Panc1 (cell line): ENCODE measurements at regions not wholly inside any gene's neighbourhood (a gene's known extent, or its start where the extent isn't known, plus 50 kb on each side); places are given as distances from the start of the nearest gene placed in this dataset.

Experiments
- CTCF ChIP-seq: fragments of 450-650 bp; IDR thresholded peaks from 2 replicates; pipeline ENCODE4 v1.5.1; 2017; ENCODE audit warnings: mild to moderate bottlenecking
- POLR2AphosphoS5 ChIP-seq: IDR thresholded peaks from 2 replicates; pipeline ENCODE4 v1.6.1; 2012; ENCODE audit warnings: mild to moderate bottlenecking, low read depth, low read length, moderate library complexity
- REST ChIP-seq, 2 experiments: IDR thresholded peaks; 2 replicates each; pipeline ENCODE4 v1.6.1; 2011 to 2012; ENCODE audit warnings: low read depth in 2 of 2, control low read depth in 1 of 2, low read length in 1 of 2, mild to moderate bottlenecking in 1 of 2, moderate library complexity in 1 of 2; ENCODE audit not compliant: insufficient read depth in 1 of 2
- SIN3A ChIP-seq: IDR thresholded peaks from 2 replicates; pipeline ENCODE4 v1.6.1; 2012; ENCODE audit warnings: low read depth, mild to moderate bottlenecking, low read length, moderate library complexity, borderline replicate concordance; ENCODE audit not compliant: insufficient read depth
- TCF7L2 ChIP-seq: IDR thresholded peaks from 2 replicates; pipeline ENCODE4 v1.6.1; 2011; ENCODE audit warnings: mild to moderate bottlenecking, low read depth, low read length, inconsistent platforms

GRCh38 chr3:78143000-78143399 is 1103.1 kb downstream of the ROBO2 start:
- no peak for TF ChIP-seq SIN3A
- no peak for TF ChIP-seq POLR2AphosphoS5
- no peak for TF ChIP-seq CTCF
- no peak for TF ChIP-seq REST (IDR thresholded peaks at IDR 0.05; ENCODE audit: insufficient read depth in 1 of 2, low read depth in 2 of 2, low read length in 1 of 2)
- no peak for TF ChIP-seq TCF7L2
